Natural killer cell (primary cell): ENCODE measurements at regions not wholly inside any gene's neighbourhood (a gene's known extent, or its start where the extent isn't known, plus 50 kb on each side); places are given as distances from the start of the nearest gene placed in this dataset.

Source experiments
- ATAC-seq, 3 donors: fragments of 150-1000 bp in 2 of 3; fragments of 200-7000 bp in 1 of 3; cut with Tn5 transposase; 1 replicate in 1 of 3; 2 replicates in 2 of 3; pipeline ENCODE4 v1.10.0; 2021; ENCODE audit warnings: mild to moderate bottlenecking in 2 of 3, moderate library complexity in 2 of 3
- DNase-seq, 2 donors: peaks; one replicate each; pipeline versions ENCODE4 v3.0.0 to v3.0.0-alpha.2; 2013 to 2021; ENCODE audit warnings: mixed read lengths in 1 of 2
- H3K27ac ChIP-seq: one replicate; pipeline ENCODE4 v1.5.1; 2013; ENCODE audit warnings: mild to moderate bottlenecking, low read length
- H3K27me3 ChIP-seq: one replicate; pipeline ENCODE4 v1.6.1; 2013; ENCODE audit warnings: low read length; ENCODE audit not compliant: control insufficient read depth, insufficient read depth
- H3K36me3 ChIP-seq: one replicate; pipeline ENCODE4 v1.6.1; 2013; ENCODE audit warnings: low read length; ENCODE audit not compliant: control insufficient read depth, insufficient read depth
- H3K4me1 ChIP-seq: one replicate; pipeline ENCODE4 v1.6.1; 2013; ENCODE audit warnings: low read length; ENCODE audit not compliant: control insufficient read depth, insufficient read depth
- H3K4me3 ChIP-seq: one replicate; pipeline ENCODE4 v1.5.1; 2013; ENCODE audit warnings: low read length
- H3K9me3 ChIP-seq: one replicate; pipeline ENCODE4 v1.6.1; 2013; ENCODE audit warnings: low read length; ENCODE audit not compliant: control insufficient read depth, insufficient read depth
- H3K27ac Mint-ChIP-seq, 2 donors: one replicate each; pipeline ENCODE4 v1.8.0; 2022; ENCODE audit warnings: mild to moderate bottlenecking in 2 of 2, mixed read lengths in 2 of 2, moderate library complexity in 1 of 2
- H3K27me3 Mint-ChIP-seq, 2 donors: one replicate each; pipeline ENCODE4 v1.8.0; 2022; ENCODE audit warnings: low read depth in 2 of 2, mixed read lengths in 2 of 2
- H3K36me3 Mint-ChIP-seq: one replicate; pipeline ENCODE4 v1.8.0; 2022; ENCODE audit warnings: mixed read lengths
- H3K4me1 Mint-ChIP-seq, 2 donors: one replicate each; pipeline ENCODE4 v1.8.0; 2022; ENCODE audit warnings: mixed read lengths in 2 of 2
- H3K4me3 Mint-ChIP-seq: one replicate; pipeline ENCODE4 v1.8.0; 2022; ENCODE audit warnings: mild to moderate bottlenecking, moderate library complexity, mixed read lengths
- H3K9me3 Mint-ChIP-seq, 2 donors: one replicate each; pipeline ENCODE4 v1.8.0; 2022; ENCODE audit warnings: mixed read lengths in 2 of 2
- CTCF ChIP-seq: fragments of 200-600 bp; IDR thresholded peaks from one replicate; pipeline ENCODE4 v1.8.0; 2022; ENCODE audit warnings: antibody characterized with exemption
- WGBS: methylation state at CpG from one replicate; pipeline ENCODE4 v1.1.7; 2013; ENCODE audit warnings: missing lambda C conversion rate; ENCODE audit not compliant: insufficient coverage; 5-methylcytosine and 5-hydroxymethylcytosine counted together
- intact Hi-C: fragments of 100-400 bp; cut with micrococcal nuclease; formaldehyde crosslinking; loops from one replicate; pipeline ENCODE4 v1.14.2; 2022

- ATAC-seq = no peak
- Mint-ChIP-seq H3K4me3 (no peak overlapping the region), H3K4me1 (no peaks in the 10 kb centered on the region), H3K9me3 (no peaks in the 10 kb centered on the region), H3K27ac (no peak overlapping the region), H3K27me3 (no peaks in the 10 kb centered on the region), H3K36me3 (no peaks in the 10 kb centered on the region)
- no peak for DNase-seq
- Histone ChIP-seq H3K4me1 (no peaks in the 10 kb centered on the region), H3K4me3 (no peak overlapping the region), H3K27ac (no peak overlapping the region), H3K27me3 (no peaks in the 10 kb centered on the region), H3K9me3 (no peaks in the 10 kb centered on the region), H3K36me3 (no peaks in the 10 kb centered on the region)
- no peak for TF ChIP-seq CTCF
- intact Hi-C loops = no loop called here
- 0% methylated on average over 1 of the region's 3 CpGs for WGBS
These were observed 171.9 kb downstream of the SEC61B start for GRCh38 chr9:99393993-99394392.

GRCh38 chr9:99398241-99398640, 176.2 kb downstream of the SEC61B start:
- TF ChIP-seq CTCF = no peak
- no peaks in the 10 kb centered on the region for H3K9me3 Mint-ChIP-seq
- no peak overlapping the region for H3K27ac Mint-ChIP-seq
- no peak overlapping the region for H3K27ac ChIP-seq
- peaks cover 7% of the 10 kb centered on the region in 2 donors for H3K27me3 Mint-ChIP-seq
- H3K36me3 ChIP-seq = no peaks in the 10 kb centered on the region
- H3K4me3 ChIP-seq = no peak overlapping the region
- ATAC-seq = no peak
- no peaks in the 10 kb centered on the region for H3K4me1 ChIP-seq
- H3K36me3 Mint-ChIP-seq = no peaks in the 10 kb centered on the region
- DNase-seq = no peak
- H3K4me3 Mint-ChIP-seq = no peak overlapping the region
- 66% methylated on average over 2 of the region's 2 CpGs for WGBS
- intact Hi-C loops = no loop called here
- H3K27me3 ChIP-seq = no peaks in the 10 kb centered on the region
- H3K4me1 Mint-ChIP-seq = no peaks in the 10 kb centered on the region
- no peaks in the 10 kb centered on the region for H3K9me3 ChIP-seq

- DNase-seq = no peak
These were observed 177.4 kb downstream of the SEC61B start for GRCh38 chr9:99399474-99399873.

More at GRCh38 chr9:99399474-99399873, 177.4 kb downstream of the SEC61B start:
- H3K9me3 ChIP-seq = no peaks in the 10 kb centered on the region
- H3K4me3 ChIP-seq = no peak overlapping the region
- no peaks in the 10 kb centered on the region for H3K4me1 Mint-ChIP-seq
- H3K27ac Mint-ChIP-seq = no peak overlapping the region
- no peaks in the 10 kb centered on the region for H3K9me3 Mint-ChIP-seq
- TF ChIP-seq CTCF = no peak
- 96% methylated on average over 5 of the region's 5 CpGs for WGBS
- no peak overlapping the region for H3K4me3 Mint-ChIP-seq
- H3K36me3 ChIP-seq = no peaks in the 10 kb centered on the region
- no peak for ATAC-seq
- no peaks in the 10 kb centered on the region for H3K27me3 ChIP-seq
- peaks cover 7% of the 10 kb centered on the region in 2 donors for H3K27me3 Mint-ChIP-seq
- H3K4me1 ChIP-seq = no peaks in the 10 kb centered on the region
- no peak overlapping the region for H3K27ac ChIP-seq
- no peaks in the 10 kb centered on the region for H3K36me3 Mint-ChIP-seq
- intact Hi-C loops = no loop called here
